ENCODE measurements at regions not wholly inside any gene's neighbourhood (a gene's known extent, or its start where the extent isn't known, plus 50 kb on each side); places are given as distances from the start of the nearest gene placed in this dataset.

GRCh38 chr10:114724716-114725106, 66.6 kb upstream of the ABLIM1 start:
- TF ChIP-seq ATF2 (CRISPR knock-in tag; IDR thresholded peaks at IDR 0.05; ENCODE audit: borderline replicate concordance, low read depth) (no peak), TP53 (CRISPR knock-in tag; IDR thresholded peaks at IDR 0.05) (no peak), CTCF (IDR thresholded peaks at IDR 0.05) (no peak)

Data from WTC11 (cell line).